ENCODE measurements at regions not wholly inside any gene's neighbourhood (a gene's known extent, or its start where the extent isn't known, plus 50 kb on each side); places are given as distances from the start of the nearest gene placed in this dataset.

- Histone ChIP-seq H3K27me3 (ENCODE audit: control insufficient read depth in 4 of 4, insufficient read depth in 4 of 4, low read length in 3 of 4) (no peaks in the 10 kb centered on the region), H3K36me3 (ENCODE audit: control insufficient read depth in 4 of 4, insufficient read depth in 3 of 4, low read depth in 1 of 4, low read length in 3 of 4) (no peaks in the 10 kb centered on the region), H3K9ac (ENCODE audit: low read depth in 1 of 2, low read length in 2 of 2) (no peak overlapping the region), H3K9me3 (ENCODE audit: control insufficient read depth in 4 of 4, low read length in 3 of 4) (no peaks in the 10 kb centered on the region), H3K27ac (ENCODE audit: low read depth in 1 of 2, low read length in 2 of 2) (no peak overlapping the region), H3K4me1 (ENCODE audit: control insufficient read depth in 4 of 4, insufficient read depth in 4 of 4, low read length in 3 of 4) (peaks cover 0 to 2% (median 1%) of the 10 kb centered on the region in 4 donors), H3K4me3 (ENCODE audit: low read depth in 1 of 3, low read length in 3 of 3) (no peak overlapping the region)
- TF ChIP-seq TAF1 (conservative IDR thresholded peaks at IDR 0.05) = no peak
- no peak for TF ChIP-seq EGR1 (IDR thresholded peaks at IDR 0.05; ENCODE audit: low read depth in 2 of 2)
- TF ChIP-seq CTCF (IDR thresholded peaks at IDR 0.05; ENCODE audit: low read depth, low read length, missing input control) = no peak
- no peak for TF ChIP-seq RXRA (IDR thresholded peaks at IDR 0.05)
- no peak for TF ChIP-seq YY1 (IDR thresholded peaks at IDR 0.05)
- TF ChIP-seq HNF4A (conservative IDR thresholded peaks at IDR 0.05) = no peak
- TF ChIP-seq FOXA1 (IDR thresholded peaks at IDR 0.05) = no peak
- no peak for TF ChIP-seq GABPA (IDR thresholded peaks at IDR 0.05 in 1 of 2, conservative IDR thresholded peaks at IDR 0.05 in 1 of 2)
- TF ChIP-seq REST (IDR thresholded peaks at IDR 0.05) = no peak
- TF ChIP-seq SP1 (IDR thresholded peaks at IDR 0.05) = no peak
- no peak for TF ChIP-seq FOXA2 (IDR thresholded peaks at IDR 0.05)
- no peak for TF ChIP-seq HNF4G (IDR thresholded peaks at IDR 0.05)
- no peak for TF ChIP-seq JUND (IDR thresholded peaks at IDR 0.05)
- no peak for TF ChIP-seq RAD21 (IDR thresholded peaks at IDR 0.05)
- DNase-seq (ENCODE audit: low spot score) = no peak
- whole genome bisulfite sequencing = 92% methylated on average over 3 of the region's 3 CpGs
Measured at GRCh38 chrX:10773318-10773717, 152.9 kb upstream of the MID1 start.

DNA sequence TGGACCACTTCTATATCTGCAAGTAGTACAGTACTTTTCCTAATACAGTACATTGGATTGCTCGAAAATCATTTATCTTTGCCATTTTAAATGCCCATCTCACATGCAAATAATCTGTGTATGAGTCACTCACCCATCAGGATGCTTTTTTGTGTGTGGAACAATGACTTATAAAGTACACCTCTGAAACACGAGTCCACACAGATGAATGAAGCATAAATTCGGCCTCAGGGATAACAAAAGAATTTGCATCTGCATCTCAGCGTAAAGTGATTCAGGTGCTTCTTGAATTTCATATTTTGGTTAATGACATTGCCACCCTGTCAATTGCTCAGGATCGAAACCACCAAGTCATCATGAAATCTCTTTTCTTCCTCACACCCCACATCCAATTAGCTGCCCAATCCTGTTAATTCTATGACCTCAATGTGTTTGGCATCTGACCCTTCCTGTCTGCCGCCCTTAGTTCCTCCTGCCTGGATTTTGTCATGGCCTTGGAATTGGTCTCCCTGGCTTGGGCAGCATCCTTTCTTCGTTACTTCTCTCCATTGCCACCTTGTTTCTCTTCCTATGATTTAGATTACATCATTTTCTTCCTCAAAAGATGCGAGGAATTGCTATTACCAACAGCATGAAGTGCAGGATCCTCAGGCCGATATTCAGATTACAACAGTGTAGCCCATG, 161.6 kb upstream of the MID1 start:
- Histone ChIP-seq H3K36me3 (ENCODE audit: control insufficient read depth in 4 of 4, insufficient read depth in 3 of 4, low read depth in 1 of 4, low read length in 3 of 4) (no peaks in the 10 kb centered on the region), H3K9ac (ENCODE audit: low read depth in 1 of 2, low read length in 2 of 2) (no peak overlapping the region), H3K4me1 (ENCODE audit: control insufficient read depth in 4 of 4, insufficient read depth in 4 of 4, low read length in 3 of 4) (no peaks in the 10 kb centered on the region), H3K27ac (ENCODE audit: low read depth in 1 of 2, low read length in 2 of 2) (no peak overlapping the region), H3K9me3 (ENCODE audit: control insufficient read depth in 4 of 4, low read length in 3 of 4) (no peaks in the 10 kb centered on the region), H3K4me3 (ENCODE audit: low read depth in 1 of 3, low read length in 3 of 3) (no peak overlapping the region), H3K27me3 (ENCODE audit: control insufficient read depth in 4 of 4, insufficient read depth in 4 of 4, low read length in 3 of 4) (no peaks in the 10 kb centered on the region)
- no peak for DNase-seq (ENCODE audit: low spot score)
- TF ChIP-seq ZBTB33 (IDR thresholded peaks at IDR 0.05) (no peak), FOXA2 (IDR thresholded peaks at IDR 0.05) (no peak), RXRA (IDR thresholded peaks at IDR 0.05) (no peak), MAX (IDR thresholded peaks at IDR 0.05) (no peak), EGR1 (IDR thresholded peaks at IDR 0.05; ENCODE audit: low read depth in 2 of 2) (no peak), SP1 (IDR thresholded peaks at IDR 0.05) (no peak), ATF3 (IDR thresholded peaks at IDR 0.05) (no peak), RAD21 (IDR thresholded peaks at IDR 0.05) (no peak), GABPA (IDR thresholded peaks at IDR 0.05 in 1 of 2, conservative IDR thresholded peaks at IDR 0.05 in 1 of 2) (no peak), REST (IDR thresholded peaks at IDR 0.05) (no peak), FOXA1 (IDR thresholded peaks at IDR 0.05) (no peak), CTCF (IDR thresholded peaks at IDR 0.05; ENCODE audit: low read depth, low read length, missing input control) (no peak)
- 93% methylated on average over 9 of the region's 9 CpGs for WGBS
